ENCODE measurements at regions not wholly inside any gene's neighbourhood (a gene's known extent, or its start where the extent isn't known, plus 50 kb on each side); places are given as distances from the start of the nearest gene placed in this dataset.

DNA sequence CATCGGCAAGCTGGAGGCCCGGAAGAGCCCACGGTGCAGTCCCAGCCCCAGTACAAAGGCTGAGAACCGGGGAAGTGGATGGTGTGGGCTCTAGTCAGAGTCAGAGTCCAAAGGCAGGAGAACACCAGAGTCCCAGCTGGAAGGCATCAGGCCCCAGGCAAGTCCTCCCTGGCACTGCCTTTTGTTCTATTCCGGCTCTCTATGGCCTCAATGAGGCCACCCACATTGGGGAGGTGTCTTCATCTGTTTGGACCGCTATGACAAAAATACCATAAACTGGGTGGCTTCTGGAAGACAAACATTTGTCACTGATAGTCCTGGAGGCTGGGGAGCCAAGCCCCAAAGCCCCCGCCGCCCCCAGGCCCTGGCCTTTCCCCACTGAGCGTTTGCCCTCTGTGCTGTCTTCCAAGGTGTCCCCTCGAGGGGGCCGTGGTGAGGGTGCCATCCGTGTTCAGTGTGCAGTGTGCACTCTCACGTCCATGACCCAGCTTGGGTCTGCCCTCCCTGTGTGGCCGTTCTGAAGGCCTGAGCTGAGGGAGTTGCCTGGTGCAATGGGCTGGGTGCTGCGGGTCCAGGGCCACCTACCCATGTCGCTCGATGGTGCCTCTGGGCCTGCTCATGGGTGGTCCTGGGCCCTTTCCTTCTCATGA lies 99.1 kb upstream of the PPP1R26 start:
- H3K27me3 ChIP-seq (ENCODE audit: control insufficient read depth, extremely low read depth, insufficient read depth, low read length) = no peaks in the 10 kb centered on the region
- H3K79me2 ChIP-seq (ENCODE audit: control insufficient read depth, insufficient read depth, low read length) = no peaks in the 10 kb centered on the region
- no peaks in the 10 kb centered on the region for H3K9me3 ChIP-seq (ENCODE audit: control insufficient read depth, low read depth, low read length)
- dilution Hi-C loops (cut with MboI; ENCODE audit: extremely low pct_ligation_motif_present, low sequenced_read_pairs) = no loop called here
- FAIRE-seq (no peak), DNase-seq (ENCODE audit: low read depth, low spot score) (no peak)
- no peak overlapping the region for H3K9ac ChIP-seq (ENCODE audit: control insufficient read depth, extremely low read depth, insufficient read depth, low read length)
- H2AFZ ChIP-seq (ENCODE audit: control insufficient read depth, low read length) = no peak overlapping the region
- no peak overlapping the region for H3K4me3 ChIP-seq (ENCODE audit: control insufficient read depth in 2 of 3, extremely low read depth in 1 of 3, insufficient read depth in 2 of 3, low read depth in 1 of 3, low read length in 3 of 3)
- H3K9me1 ChIP-seq (ENCODE audit: control insufficient read depth, extremely low read depth, insufficient read depth, low read length) = no peaks in the 10 kb centered on the region
- no peaks in the 10 kb centered on the region for H3K36me3 ChIP-seq (ENCODE audit: control insufficient read depth in 2 of 2, extremely low read depth in 1 of 2, insufficient read depth in 2 of 2, low read length in 2 of 2)
- TF ChIP-seq, protein P1, sequence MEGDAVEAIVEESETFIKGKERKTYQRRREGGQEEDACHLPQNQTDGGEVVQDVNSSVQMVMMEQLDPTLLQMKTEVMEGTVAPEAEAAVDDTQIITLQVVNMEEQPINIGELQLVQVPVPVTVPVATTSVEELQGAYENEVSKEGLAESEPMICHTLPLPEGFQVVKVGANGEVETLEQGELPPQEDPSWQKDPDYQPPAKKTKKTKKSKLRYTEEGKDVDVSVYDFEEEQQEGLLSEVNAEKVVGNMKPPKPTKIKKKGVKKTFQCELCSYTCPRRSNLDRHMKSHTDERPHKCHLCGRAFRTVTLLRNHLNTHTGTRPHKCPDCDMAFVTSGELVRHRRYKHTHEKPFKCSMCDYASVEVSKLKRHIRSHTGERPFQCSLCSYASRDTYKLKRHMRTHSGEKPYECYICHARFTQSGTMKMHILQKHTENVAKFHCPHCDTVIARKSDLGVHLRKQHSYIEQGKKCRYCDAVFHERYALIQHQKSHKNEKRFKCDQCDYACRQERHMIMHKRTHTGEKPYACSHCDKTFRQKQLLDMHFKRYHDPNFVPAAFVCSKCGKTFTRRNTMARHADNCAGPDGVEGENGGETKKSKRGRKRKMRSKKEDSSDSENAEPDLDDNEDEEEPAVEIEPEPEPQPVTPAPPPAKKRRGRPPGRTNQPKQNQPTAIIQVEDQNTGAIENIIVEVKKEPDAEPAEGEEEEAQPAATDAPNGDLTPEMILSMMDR (optimal IDR thresholded peaks at IDR 0.05 in 1 of 3, IDR thresholded peaks at IDR 0.05 in 1 of 3, conservative IDR thresholded peaks at IDR 0.05 in 1 of 3; ENCODE audit: extremely low read depth in 1 of 3, insufficient read depth in 2 of 3, low read length in 3 of 3) = no peak
- TF ChIP-seq EZH2 (IDR thresholded peaks at IDR 0.05; ENCODE audit: low read length) = no peak
- H3K4me1 ChIP-seq (ENCODE audit: control insufficient read depth, extremely low read depth, insufficient read depth, low read length) = no peaks in the 10 kb centered on the region
- no peak overlapping the region for H3K27ac ChIP-seq (ENCODE audit: control insufficient read depth, insufficient read depth, low read length)
- H3K4me2 ChIP-seq (ENCODE audit: control insufficient read depth, extremely low read depth, insufficient read depth, low read depth, low read length) = no peak overlapping the region
- no peaks in the 10 kb centered on the region for H4K20me1 ChIP-seq (ENCODE audit: control insufficient read depth, extremely low read depth, insufficient read depth, low read length)

DNA sequence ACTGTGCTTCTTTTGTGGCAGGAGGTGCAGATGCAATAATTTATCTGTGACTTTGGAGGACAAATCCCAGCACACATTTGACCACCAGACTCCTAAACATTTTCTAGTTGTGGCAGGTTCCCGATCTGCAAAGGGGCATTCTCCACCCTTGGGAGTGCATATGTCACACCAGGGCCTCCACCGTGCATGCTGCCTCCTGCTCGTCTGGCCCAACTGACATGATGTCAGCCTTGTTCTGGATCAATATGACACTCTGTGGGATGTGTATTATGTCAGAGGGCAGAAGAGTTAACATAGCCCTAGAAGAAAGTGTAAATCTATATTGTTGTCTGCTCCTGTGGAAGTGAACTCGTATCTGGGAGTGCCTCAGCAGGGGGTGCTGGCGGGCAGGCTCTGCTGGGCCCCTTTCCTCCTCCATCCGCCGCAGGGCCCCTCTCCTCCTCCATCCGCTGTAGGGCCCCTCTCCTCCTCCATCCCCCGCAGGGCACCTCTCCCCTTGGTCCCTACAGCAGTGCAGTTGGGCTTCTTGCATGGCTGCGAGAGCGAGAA lies 97.7 kb upstream of the PPP1R26 start:
- no peak overlapping the region for H3K4me2 ChIP-seq (ENCODE audit: control insufficient read depth, extremely low read depth, insufficient read depth, low read depth, low read length)
- H3K9me3 ChIP-seq (ENCODE audit: control insufficient read depth, low read depth, low read length) = no peaks in the 10 kb centered on the region
- FAIRE-seq = no peak
- H3K4me3 ChIP-seq (ENCODE audit: control insufficient read depth in 2 of 3, extremely low read depth in 1 of 3, insufficient read depth in 2 of 3, low read depth in 1 of 3, low read length in 3 of 3) = no peak overlapping the region
- H3K36me3 ChIP-seq (ENCODE audit: control insufficient read depth in 2 of 2, extremely low read depth in 1 of 2, insufficient read depth in 2 of 2, low read length in 2 of 2) = no peaks in the 10 kb centered on the region
- no peaks in the 10 kb centered on the region for H4K20me1 ChIP-seq (ENCODE audit: control insufficient read depth, extremely low read depth, insufficient read depth, low read length)
- no peak overlapping the region for H3K27ac ChIP-seq (ENCODE audit: control insufficient read depth, insufficient read depth, low read length)
- no peaks in the 10 kb centered on the region for H3K27me3 ChIP-seq (ENCODE audit: control insufficient read depth, extremely low read depth, insufficient read depth, low read length)
- no peak overlapping the region for H3K9ac ChIP-seq (ENCODE audit: control insufficient read depth, extremely low read depth, insufficient read depth, low read length)
- no peak overlapping the region for H2AFZ ChIP-seq (ENCODE audit: control insufficient read depth, low read length)
- H3K79me2 ChIP-seq (ENCODE audit: control insufficient read depth, insufficient read depth, low read length) = no peaks in the 10 kb centered on the region
- H3K9me1 ChIP-seq (ENCODE audit: control insufficient read depth, extremely low read depth, insufficient read depth, low read length) = no peaks in the 10 kb centered on the region
- dilution Hi-C loops (cut with MboI; ENCODE audit: extremely low pct_ligation_motif_present, low sequenced_read_pairs) = no loop called here
- TF ChIP-seq, protein P1 (optimal IDR thresholded peaks at IDR 0.05 in 1 of 3, IDR thresholded peaks at IDR 0.05 in 1 of 3, conservative IDR thresholded peaks at IDR 0.05 in 1 of 3; ENCODE audit: extremely low read depth in 1 of 3, insufficient read depth in 2 of 3, low read length in 3 of 3) = no peak
- no peak for TF ChIP-seq EZH2 (IDR thresholded peaks at IDR 0.05; ENCODE audit: low read length)
- DNase-seq (ENCODE audit: low read depth, low spot score) = no peak
- no peaks in the 10 kb centered on the region for H3K4me1 ChIP-seq (ENCODE audit: control insufficient read depth, extremely low read depth, insufficient read depth, low read length)

Data from keratinocyte (primary cell).